Caki2 (cell line): ENCODE measurements at regions not wholly inside any gene's neighbourhood (a gene's known extent, or its start where the extent isn't known, plus 50 kb on each side); places are given as distances from the start of the nearest gene placed in this dataset.
A peak's percentile ranks its signal among the peaks of the same experiment; 100 is the strongest.

Experiments used
- DNase-seq: peaks from one replicate; pipeline ENCODE4 v3.0.0-alpha.2; 2015; ENCODE audit warnings: low read depth
- in situ Hi-C: cut with HindIII; loops from 2 replicates; pipeline ENCODE4 v1.10.0; 2016; ENCODE audit warnings: low sequenced_read_pairs, low pct_unique_long_range_greater_than_20kb, mixed read lengths

- DNase-seq: no peak
- in situ Hi-C loops: no loop called here
Measured at GRCh38 chr7:106471686-106472440, 187.1 kb upstream of the NAMPT start.

DNA sequence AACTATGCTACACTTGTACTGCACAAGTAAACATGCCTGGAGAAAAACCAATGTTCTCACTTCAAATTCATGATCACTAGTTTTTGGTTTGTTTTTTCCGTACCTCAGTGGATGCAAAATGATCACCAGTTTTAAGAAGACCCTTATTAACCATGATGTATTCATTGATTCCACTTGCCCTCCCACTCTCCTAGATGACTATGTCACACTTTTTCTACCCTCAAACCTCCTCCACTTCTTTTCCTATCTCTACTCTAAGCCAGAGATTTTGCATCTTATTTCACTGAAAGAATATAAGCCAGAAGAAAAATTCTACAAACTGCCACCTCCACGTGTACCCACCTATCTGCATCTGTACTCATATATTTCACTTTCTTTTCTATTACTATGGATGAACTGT, 186.2 kb upstream of the NAMPT start:
- no peak for DNase-seq
- in situ Hi-C loops: no loop called here

DNA sequence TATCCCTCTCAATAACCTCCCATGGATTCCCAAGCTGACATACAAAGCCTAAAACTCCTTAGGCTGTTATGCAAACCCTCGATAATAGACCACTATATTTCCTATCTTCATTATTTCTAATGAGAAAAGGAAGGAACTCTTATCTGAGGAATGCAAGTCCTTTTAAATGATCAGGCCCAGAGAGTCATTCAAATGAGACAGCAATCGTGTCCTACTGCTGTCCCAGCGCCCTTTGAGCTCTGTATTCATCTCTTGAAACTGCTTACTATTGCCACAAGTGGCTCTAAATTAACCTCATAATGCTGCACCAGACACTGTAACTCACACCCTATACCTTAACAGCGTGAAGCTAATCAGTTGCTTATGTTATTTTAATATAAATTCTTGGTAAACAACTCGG, 182.1 kb upstream of the NAMPT start:
- DNase-seq: no peak
- in situ Hi-C loops: no loop called here

- in situ Hi-C loops: no loop called here
- no peak for DNase-seq
Measured at GRCh38 chr7:106465704-106466468, 181.1 kb upstream of the NAMPT start.

DNA sequence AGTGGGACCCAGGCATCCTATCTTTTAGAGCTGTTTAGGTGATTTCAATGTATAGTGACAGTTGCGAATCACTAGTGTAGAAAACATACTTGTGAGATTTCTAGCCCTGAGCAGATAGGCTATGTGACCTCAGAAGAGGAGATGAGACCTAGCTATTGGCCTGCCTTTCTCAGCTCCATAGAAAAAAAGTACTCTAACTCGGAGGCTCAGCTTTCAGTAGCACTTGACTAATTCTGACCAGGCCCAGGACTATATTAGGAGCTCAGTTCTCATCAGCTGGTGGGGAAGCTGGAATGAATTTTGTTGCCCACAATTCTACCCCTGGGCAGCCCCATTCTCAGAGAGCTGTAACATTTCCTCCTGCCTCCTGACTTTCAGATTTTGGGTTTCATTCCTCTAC, 179.9 kb upstream of the NAMPT start:
- no peak for DNase-seq
- in situ Hi-C loops: no loop called here

- DNase-seq: no peak
- in situ Hi-C loops: no loop called here
Measured at GRCh38 chr7:106463851-106464611, 179.2 kb upstream of the NAMPT start.

- in situ Hi-C loops: no loop called here
- DNase-seq: no peak
Measured at GRCh38 chr7:106462914-106463482, 178.2 kb upstream of the NAMPT start.

DNA sequence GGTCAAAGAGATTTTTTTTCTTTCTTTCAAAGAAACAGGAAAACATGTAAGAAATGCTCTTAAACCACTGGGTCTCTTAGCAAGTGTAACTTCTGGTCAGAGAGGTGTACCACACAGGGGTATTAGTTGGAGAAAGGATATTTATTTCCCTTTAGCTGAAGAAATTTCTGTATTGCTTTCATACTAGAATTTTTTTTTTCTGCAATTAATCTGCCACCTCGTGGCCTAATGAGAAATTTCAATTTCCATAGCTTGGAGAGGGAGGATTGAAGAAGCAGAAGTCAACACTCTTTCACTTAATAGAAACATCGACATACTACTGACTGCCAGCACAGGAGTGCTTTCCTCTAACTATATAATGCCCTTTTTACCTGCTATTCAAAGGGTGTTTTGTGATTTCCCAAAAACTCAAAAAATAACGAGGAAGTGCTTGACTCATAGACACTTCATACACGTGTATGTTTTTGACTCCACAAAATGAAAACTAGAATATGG, 177.6 kb upstream of the NAMPT start:
- in situ Hi-C loops: no loop called here
- peak; percentile 63 for DNase-seq

DNA sequence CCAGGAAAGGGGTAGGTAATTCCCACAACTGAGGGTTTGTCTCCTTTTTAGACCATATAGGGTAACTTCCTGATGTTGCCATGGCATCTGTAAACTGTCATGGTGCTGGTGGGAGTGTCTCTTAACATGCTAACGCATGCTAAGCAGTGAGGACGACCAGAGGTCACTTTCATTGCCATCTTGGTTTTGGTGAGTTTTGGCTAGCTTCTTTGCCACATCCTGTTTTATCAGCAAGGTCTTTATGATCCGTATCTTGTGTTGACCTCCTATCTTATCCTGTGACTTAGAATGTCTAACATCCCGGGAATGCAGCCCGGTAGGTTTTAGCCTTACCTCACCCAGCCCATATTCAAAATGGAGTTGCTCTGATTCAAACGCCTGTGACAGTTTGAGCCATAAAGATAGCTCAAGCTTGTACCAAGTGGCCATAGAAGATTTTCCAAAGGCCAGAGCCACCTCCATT, 176.0 kb upstream of the NAMPT start:
- no peak for DNase-seq
- in situ Hi-C loops: no loop called here

GRCh38 chr7:106459397-106460072, 174.8 kb upstream of the NAMPT start:
- DNase-seq: no peak
- in situ Hi-C loops: no loop called here

DNA sequence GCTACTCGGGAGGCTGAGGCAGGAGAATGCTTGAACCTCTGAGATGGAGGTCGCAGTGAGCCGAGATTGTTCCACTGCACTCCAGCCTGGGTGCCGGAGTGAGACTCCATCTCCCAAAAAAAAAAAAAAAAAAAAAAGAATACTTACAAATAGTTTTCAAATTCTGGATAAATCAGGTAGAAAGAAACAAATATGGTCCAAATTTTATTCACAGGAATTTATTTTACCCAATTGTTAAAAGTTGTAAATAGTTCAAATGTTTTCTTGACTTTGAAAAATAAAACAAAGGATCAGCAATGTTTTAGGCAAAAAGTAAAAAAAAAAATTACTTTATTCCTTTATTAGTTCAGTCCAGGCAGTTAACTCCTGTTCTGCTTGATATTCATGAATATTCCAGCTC, 172.9 kb upstream of the NAMPT start:
- in situ Hi-C loops: no loop called here
- DNase-seq: no peak

DNA sequence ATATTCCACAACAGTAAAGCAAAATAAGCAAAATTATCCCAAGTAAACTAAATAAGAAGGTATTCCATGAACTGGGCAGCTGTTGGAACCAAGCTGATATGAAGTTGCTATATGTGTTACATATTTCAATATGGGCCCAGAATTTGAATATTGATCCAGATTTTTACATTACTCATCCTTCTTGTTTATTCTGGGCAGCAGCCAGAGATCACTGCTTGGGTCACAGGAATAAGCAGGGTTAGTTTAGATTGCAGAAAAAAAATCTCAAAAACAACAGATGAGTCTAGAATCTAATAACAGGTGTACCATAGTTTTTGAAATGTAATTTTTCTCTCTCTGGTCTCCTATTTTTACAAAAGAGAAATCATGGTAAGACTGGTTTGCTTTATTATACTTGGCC, 171.5 kb upstream of the NAMPT start:
- DNase-seq: no peak
- in situ Hi-C loops: no loop called here

GRCh38 chr7:106452031-106452851, 167.5 kb upstream of the NAMPT start:
- in situ Hi-C loops: no loop called here
- DNase-seq: peak; percentile 17

- no peak for DNase-seq
- in situ Hi-C loops: no loop called here
Measured at GRCh38 chr7:106451171-106451570, 166.4 kb upstream of the NAMPT start.

GRCh38 chr7:106450716-106451115, 165.9 kb upstream of the NAMPT start:
- in situ Hi-C loops: no loop called here

GRCh38 chr7:106448992-106449859, 164.4 kb upstream of the NAMPT start:
- in situ Hi-C loops: no loop called here
- peak; percentile 59 for DNase-seq

More at GRCh38 chr7:106450716-106451115, 165.9 kb upstream of the NAMPT start:
- DNase-seq: no peak
